Fibroblast of lung (primary cell): ENCODE measurements at regions not wholly inside any gene's neighbourhood (a gene's known extent, or its start where the extent isn't known, plus 50 kb on each side); places are given as distances from the start of the nearest gene placed in this dataset.

Experiments
- EZH2 ChIP-seq: IDR thresholded peaks from 2 replicates; pipeline ENCODE4 v1.5.1; 2012; ENCODE audit warnings: low read length, control low read depth, mild to moderate bottlenecking; ENCODE audit errors: missing control alignments
- TF ChIP-seq, protein P1 (sequence below), 2 donors: IDR thresholded peaks in 1 of 2; conservative IDR thresholded peaks in 1 of 2; 1 replicate in 1 of 2; 2 replicates in 1 of 2; pipeline ENCODE4 v1.5.1; 2011 to 2012; ENCODE audit warnings: low read length in 2 of 2, control low read depth in 1 of 2, inconsistent platforms in 1 of 2, low read depth in 1 of 2, mild to moderate bottlenecking in 1 of 2

- TF ChIP-seq, protein P1, sequence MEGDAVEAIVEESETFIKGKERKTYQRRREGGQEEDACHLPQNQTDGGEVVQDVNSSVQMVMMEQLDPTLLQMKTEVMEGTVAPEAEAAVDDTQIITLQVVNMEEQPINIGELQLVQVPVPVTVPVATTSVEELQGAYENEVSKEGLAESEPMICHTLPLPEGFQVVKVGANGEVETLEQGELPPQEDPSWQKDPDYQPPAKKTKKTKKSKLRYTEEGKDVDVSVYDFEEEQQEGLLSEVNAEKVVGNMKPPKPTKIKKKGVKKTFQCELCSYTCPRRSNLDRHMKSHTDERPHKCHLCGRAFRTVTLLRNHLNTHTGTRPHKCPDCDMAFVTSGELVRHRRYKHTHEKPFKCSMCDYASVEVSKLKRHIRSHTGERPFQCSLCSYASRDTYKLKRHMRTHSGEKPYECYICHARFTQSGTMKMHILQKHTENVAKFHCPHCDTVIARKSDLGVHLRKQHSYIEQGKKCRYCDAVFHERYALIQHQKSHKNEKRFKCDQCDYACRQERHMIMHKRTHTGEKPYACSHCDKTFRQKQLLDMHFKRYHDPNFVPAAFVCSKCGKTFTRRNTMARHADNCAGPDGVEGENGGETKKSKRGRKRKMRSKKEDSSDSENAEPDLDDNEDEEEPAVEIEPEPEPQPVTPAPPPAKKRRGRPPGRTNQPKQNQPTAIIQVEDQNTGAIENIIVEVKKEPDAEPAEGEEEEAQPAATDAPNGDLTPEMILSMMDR (conservative IDR thresholded peaks at IDR 0.05 in 1 of 2, IDR thresholded peaks at IDR 0.05 in 1 of 2; ENCODE audit: low read depth in 1 of 2, low read length in 2 of 2): no peak
- no peak for TF ChIP-seq EZH2
Observed at GRCh38 chr4:180153587-180153986, 2089.6 kb upstream of the TENM3 start.
